Gastrocnemius medialis (tissue), 4 donors: ENCODE measurements at regions not wholly inside any gene's neighbourhood (a gene's known extent, or its start where the extent isn't known, plus 50 kb on each side); places are given as distances from the start of the nearest gene placed in this dataset.

Experiments
- CTCF ChIP-seq, 5 experiments: fragments of 450-650 bp in 3 of 5; fragments of 200-600 bp in 2 of 5; sonication (generic) in 2 of 5; IDR thresholded peaks in 4 of 5; conservative IDR thresholded peaks in 1 of 5; 1 replicate in 4 of 5; 2 replicates in 1 of 5; pipeline ENCODE4 v1.5.1; 2016 to 2019; ENCODE audit warnings: antibody characterized with exemption in 5 of 5, mild to moderate bottlenecking in 3 of 5, moderate library complexity in 3 of 5
- POLR2A ChIP-seq, 2 donors: fragments of 450-650 bp; IDR thresholded peaks; one replicate each; pipeline ENCODE4 v1.6.1; 2017; ENCODE audit warnings: antibody characterized with exemption in 2 of 2, mild to moderate bottlenecking in 2 of 2, moderate library complexity in 2 of 2

GRCh38 chr10:75291805-75292204 is 56.0 kb upstream of the COMTD1 start:
- TF ChIP-seq POLR2A (IDR thresholded peaks at IDR 0.05) = no peak
- no peak for TF ChIP-seq CTCF (IDR thresholded peaks at IDR 0.05 in 4 of 5, conservative IDR thresholded peaks at IDR 0.05 in 1 of 5)
